ENCODE measurements at regions not wholly inside any gene's neighbourhood (a gene's known extent, or its start where the extent isn't known, plus 50 kb on each side); places are given as distances from the start of the nearest gene placed in this dataset.
A peak's percentile ranks its signal among the peaks of the same experiment; 100 is the strongest.

DNA sequence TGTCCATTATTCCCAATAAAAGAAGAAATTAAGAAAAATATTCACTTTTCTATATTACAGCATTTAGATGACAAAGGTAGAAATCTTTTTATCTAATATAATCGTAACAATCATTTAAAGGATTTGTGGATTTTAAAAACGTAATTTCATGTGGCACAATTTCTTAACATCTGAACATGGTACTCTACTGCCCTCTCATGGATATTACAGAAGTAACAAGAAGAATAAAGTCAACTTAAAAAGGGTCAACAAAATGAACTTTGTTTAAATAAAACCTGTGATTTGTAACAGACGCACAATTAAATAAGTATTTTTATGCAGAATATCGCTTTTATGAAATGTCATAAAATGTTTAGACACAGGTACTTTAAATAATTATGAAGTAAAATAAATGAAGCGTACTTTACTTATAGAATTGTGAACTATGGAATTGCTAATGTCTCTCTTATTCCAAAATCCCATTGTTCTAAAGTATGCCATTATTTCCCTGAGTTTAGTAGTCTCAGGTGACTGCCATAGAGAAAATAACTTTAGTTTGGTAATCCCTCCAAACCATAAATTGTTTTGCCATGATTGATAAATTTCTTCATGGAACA lies 366.8 kb upstream of the ZNF385D start:
- TF ChIP-seq, protein P1, sequence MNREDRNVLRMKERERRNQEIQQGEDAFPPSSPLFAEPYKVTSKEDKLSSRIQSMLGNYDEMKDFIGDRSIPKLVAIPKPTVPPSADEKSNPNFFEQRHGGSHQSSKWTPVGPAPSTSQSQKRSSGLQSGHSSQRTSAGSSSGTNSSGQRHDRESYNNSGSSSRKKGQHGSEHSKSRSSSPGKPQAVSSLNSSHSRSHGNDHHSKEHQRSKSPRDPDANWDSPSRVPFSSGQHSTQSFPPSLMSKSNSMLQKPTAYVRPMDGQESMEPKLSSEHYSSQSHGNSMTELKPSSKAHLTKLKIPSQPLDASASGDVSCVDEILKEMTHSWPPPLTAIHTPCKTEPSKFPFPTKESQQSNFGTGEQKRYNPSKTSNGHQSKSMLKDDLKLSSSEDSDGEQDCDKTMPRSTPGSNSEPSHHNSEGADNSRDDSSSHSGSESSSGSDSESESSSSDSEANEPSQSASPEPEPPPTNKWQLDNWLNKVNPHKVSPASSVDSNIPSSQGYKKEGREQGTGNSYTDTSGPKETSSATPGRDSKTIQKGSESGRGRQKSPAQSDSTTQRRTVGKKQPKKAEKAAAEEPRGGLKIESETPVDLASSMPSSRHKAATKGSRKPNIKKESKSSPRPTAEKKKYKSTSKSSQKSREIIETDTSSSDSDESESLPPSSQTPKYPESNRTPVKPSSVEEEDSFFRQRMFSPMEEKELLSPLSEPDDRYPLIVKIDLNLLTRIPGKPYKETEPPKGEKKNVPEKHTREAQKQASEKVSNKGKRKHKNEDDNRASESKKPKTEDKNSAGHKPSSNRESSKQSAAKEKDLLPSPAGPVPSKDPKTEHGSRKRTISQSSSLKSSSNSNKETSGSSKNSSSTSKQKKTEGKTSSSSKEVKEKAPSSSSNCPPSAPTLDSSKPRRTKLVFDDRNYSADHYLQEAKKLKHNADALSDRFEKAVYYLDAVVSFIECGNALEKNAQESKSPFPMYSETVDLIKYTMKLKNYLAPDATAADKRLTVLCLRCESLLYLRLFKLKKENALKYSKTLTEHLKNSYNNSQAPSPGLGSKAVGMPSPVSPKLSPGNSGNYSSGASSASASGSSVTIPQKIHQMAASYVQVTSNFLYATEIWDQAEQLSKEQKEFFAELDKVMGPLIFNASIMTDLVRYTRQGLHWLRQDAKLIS (CRISPR knock-in tag; IDR thresholded peaks at IDR 0.05), result no peak
- TF ChIP-seq, protein P2, sequence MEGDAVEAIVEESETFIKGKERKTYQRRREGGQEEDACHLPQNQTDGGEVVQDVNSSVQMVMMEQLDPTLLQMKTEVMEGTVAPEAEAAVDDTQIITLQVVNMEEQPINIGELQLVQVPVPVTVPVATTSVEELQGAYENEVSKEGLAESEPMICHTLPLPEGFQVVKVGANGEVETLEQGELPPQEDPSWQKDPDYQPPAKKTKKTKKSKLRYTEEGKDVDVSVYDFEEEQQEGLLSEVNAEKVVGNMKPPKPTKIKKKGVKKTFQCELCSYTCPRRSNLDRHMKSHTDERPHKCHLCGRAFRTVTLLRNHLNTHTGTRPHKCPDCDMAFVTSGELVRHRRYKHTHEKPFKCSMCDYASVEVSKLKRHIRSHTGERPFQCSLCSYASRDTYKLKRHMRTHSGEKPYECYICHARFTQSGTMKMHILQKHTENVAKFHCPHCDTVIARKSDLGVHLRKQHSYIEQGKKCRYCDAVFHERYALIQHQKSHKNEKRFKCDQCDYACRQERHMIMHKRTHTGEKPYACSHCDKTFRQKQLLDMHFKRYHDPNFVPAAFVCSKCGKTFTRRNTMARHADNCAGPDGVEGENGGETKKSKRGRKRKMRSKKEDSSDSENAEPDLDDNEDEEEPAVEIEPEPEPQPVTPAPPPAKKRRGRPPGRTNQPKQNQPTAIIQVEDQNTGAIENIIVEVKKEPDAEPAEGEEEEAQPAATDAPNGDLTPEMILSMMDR (IDR thresholded peaks at IDR 0.05 in 2 of 3, conservative IDR thresholded peaks at IDR 0.05 in 1 of 3; ENCODE audit: insufficient read depth in 2 of 3, low read depth in 1 of 3, low read length in 3 of 3), result peak; percentile 6 to 65 (median 26); a peak in 3 of 6 replicates
